ENCODE measurements at regions not wholly inside any gene's neighbourhood (a gene's known extent, or its start where the extent isn't known, plus 50 kb on each side); places are given as distances from the start of the nearest gene placed in this dataset.

DNA sequence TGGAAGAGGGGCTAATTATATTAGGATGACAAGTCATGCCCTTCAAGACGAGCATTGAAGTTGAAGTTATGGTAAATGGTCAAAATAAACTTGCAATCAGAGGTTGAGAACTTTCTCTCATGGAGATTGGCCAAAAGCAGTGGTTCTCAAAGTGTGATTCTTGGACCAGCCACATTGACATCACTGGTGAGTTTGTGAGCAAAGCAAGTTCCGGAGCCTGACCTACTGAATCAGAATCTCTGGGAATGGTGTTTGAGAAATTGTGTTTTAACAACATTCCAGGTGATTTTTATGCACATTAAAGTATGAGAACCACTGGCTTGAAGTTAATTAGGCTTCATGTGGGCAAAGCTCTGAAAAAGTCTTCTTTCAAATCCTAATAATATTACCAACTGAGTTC lies 403.5 kb downstream of the ZSWIM6 start:
- TF ChIP-seq ARNTL (CRISPR knock-in tag; IDR thresholded peaks at IDR 0.05; ENCODE audit: borderline replicate concordance, low read depth) (no peak), BACH2 (CRISPR knock-in tag; IDR thresholded peaks at IDR 0.05; ENCODE audit: borderline replicate concordance) (no peak), ZFP30 (CRISPR knock-in tag; IDR thresholded peaks at IDR 0.05) (no peak), SNAI2 (CRISPR knock-in tag; IDR thresholded peaks at IDR 0.05) (no peak), ISL1 (CRISPR knock-in tag; IDR thresholded peaks at IDR 0.05) (no peak), ZNF565 (CRISPR knock-in tag; conservative IDR thresholded peaks at IDR 0.05; ENCODE audit: low read depth) (no peak), RARB (CRISPR knock-in tag; IDR thresholded peaks at IDR 0.05) (no peak), ZFP3 (CRISPR knock-in tag; IDR thresholded peaks at IDR 0.05) (no peak), PPARA (CRISPR knock-in tag; IDR thresholded peaks at IDR 0.05; ENCODE audit: borderline replicate concordance) (no peak), TCF4 (CRISPR knock-in tag; IDR thresholded peaks at IDR 0.05; ENCODE audit: borderline replicate concordance) (no peak), ZNF8 (CRISPR knock-in tag; IDR thresholded peaks at IDR 0.05) (no peak)
- TF ChIP-seq, protein P1, sequence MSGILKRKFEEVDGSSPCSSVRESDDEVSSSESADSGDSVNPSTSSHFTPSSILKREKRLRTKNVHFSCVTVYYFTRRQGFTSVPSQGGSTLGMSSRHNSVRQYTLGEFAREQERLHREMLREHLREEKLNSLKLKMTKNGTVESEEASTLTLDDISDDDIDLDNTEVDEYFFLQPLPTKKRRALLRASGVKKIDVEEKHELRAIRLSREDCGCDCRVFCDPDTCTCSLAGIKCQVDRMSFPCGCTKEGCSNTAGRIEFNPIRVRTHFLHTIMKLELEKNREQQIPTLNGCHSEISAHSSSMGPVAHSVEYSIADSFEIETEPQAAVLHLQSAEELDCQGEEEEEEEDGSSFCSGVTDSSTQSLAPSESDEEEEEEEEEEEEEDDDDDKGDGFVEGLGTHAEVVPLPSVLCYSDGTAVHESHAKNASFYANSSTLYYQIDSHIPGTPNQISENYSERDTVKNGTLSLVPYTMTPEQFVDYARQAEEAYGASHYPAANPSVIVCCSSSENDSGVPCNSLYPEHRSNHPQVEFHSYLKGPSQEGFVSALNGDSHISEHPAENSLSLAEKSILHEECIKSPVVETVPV (CRISPR knock-in tag; IDR thresholded peaks at IDR 0.05), result no peak
- TF ChIP-seq, protein P2, sequence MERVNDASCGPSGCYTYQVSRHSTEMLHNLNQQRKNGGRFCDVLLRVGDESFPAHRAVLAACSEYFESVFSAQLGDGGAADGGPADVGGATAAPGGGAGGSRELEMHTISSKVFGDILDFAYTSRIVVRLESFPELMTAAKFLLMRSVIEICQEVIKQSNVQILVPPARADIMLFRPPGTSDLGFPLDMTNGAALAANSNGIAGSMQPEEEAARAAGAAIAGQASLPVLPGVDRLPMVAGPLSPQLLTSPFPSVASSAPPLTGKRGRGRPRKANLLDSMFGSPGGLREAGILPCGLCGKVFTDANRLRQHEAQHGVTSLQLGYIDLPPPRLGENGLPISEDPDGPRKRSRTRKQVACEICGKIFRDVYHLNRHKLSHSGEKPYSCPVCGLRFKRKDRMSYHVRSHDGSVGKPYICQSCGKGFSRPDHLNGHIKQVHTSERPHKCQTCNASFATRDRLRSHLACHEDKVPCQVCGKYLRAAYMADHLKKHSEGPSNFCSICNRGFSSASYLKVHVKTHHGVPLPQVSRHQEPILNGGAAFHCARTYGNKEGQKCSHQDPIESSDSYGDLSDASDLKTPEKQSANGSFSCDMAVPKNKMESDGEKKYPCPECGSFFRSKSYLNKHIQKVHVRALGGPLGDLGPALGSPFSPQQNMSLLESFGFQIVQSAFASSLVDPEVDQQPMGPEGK (CRISPR knock-in tag; IDR thresholded peaks at IDR 0.05; ENCODE audit: borderline replicate concordance), result no peak
- TF ChIP-seq, protein P3, sequence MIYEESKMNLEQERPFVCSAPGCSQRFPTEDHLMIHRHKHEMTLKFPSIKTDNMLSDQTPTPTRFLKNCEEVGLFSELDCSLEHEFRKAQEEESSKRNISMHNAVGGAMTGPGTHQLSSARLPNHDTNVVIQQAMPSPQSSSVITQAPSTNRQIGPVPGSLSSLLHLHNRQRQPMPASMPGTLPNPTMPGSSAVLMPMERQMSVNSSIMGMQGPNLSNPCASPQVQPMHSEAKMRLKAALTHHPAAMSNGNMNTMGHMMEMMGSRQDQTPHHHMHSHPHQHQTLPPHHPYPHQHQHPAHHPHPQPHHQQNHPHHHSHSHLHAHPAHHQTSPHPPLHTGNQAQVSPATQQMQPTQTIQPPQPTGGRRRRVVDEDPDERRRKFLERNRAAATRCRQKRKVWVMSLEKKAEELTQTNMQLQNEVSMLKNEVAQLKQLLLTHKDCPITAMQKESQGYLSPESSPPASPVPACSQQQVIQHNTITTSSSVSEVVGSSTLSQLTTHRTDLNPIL (CRISPR knock-in tag; IDR thresholded peaks at IDR 0.05; ENCODE audit: low read depth), result no peak
